K562 (cell line): ENCODE measurements at regions not wholly inside any gene's neighbourhood (a gene's known extent, or its start where the extent isn't known, plus 50 kb on each side); places are given as distances from the start of the nearest gene placed in this dataset.

Experiments
- ATAC-seq: fragments of 200-7000 bp; cut with Tn5 transposase; 3 replicates; pipeline ENCODE4 v1.9.1; 2020; ENCODE audit warnings: moderate library complexity
- BruUV-seq: library from RNA; stranded (reverse); fragments of 400-500 nt; replicated peaks from 2 replicates; lab custom pipeline; 2021; lab: Mats Ljungman, UMichigan
- CTCF ChIA-PET: fragments of 300-600 bp; formaldehyde crosslinking; extraction: SDS; loops from one replicate; lab custom pipeline; 2021; ENCODE audit warnings: low intra/inter-chr PET ratio; lab: Yijun Ruan, JAX
- POLR2A ChIA-PET: fragments of 300-600, 350-650 bp; sonication (Branson Sonifier 250); formaldehyde crosslinking; extraction: SDS; loops from one replicate; lab custom pipeline; 2021; ENCODE audit warnings: antibody characterized with exemption, inconsistent platforms; lab: Yijun Ruan, JAX
- DNase-seq, 4 experiments: peaks; one replicate each; pipeline versions ENCODE4 v3.0.0 to v3.0.0-alpha.2; 2011 to 2018; ENCODE audit warnings: low spot score in 3 of 4, mixed read lengths in 3 of 4; ENCODE audit errors: extremely low read depth in 1 of 4
- FAIRE-seq: peaks from 2 replicates; lab custom pipeline; 2011; peaks lifted over from hg19 to GRCh38; lab: Jason Lieb, UNC
- H2AFZ ChIP-seq: 2 replicates; pipeline ENCODE4 v1.6.0; 2011; ENCODE audit warnings: low read depth, low read length, control low read depth, inconsistent platforms
- H3K27ac ChIP-seq: fragments of 200-600 bp; 3 replicates; pipeline ENCODE4 v1.8.0; 2011; ENCODE audit warnings: low read depth, mild to moderate bottlenecking, control low read depth, inconsistent platforms, low read length, moderate library complexity, mixed read lengths; ENCODE audit errors: extremely low read depth
- H3K27me3 ChIP-seq, 2 experiments: fragments of 300-600 bp in 1 of 2; 2 replicates in 1 of 2; 3 replicates in 1 of 2; pipeline versions ENCODE4 v1.6.0 to v1.8.0; 2011; ENCODE audit warnings: inconsistent platforms in 2 of 2, low read length in 2 of 2, mild to moderate bottlenecking in 1 of 2, mixed read lengths in 1 of 2, moderate library complexity in 1 of 2; ENCODE audit not compliant: control insufficient read depth in 2 of 2, insufficient read depth in 2 of 2
- H3K36me3 ChIP-seq: fragments of 300-600 bp; 3 replicates; pipeline ENCODE4 v1.8.0; 2011; ENCODE audit warnings: mild to moderate bottlenecking, low read length, inconsistent platforms; ENCODE audit not compliant: control insufficient read depth, insufficient read depth
- H3K4me1 ChIP-seq, 2 experiments: fragments of 200-600 bp in 1 of 2; replicated peaks in 1 of 2; 2 replicates in 1 of 2; 3 replicates in 1 of 2; pipeline versions ENCODE4 v1.5.1 to v1.8.0; 2011; ENCODE audit warnings: inconsistent platforms in 2 of 2, low read length in 2 of 2, mild to moderate bottlenecking in 1 of 2, mixed read lengths in 1 of 2, moderate library complexity in 1 of 2; ENCODE audit not compliant: control insufficient read depth in 2 of 2, insufficient read depth in 2 of 2
- H3K4me2 ChIP-seq: 2 replicates; pipeline ENCODE4 v1.6.1; 2011; ENCODE audit warnings: low read length, control low read depth, inconsistent platforms, mixed read lengths; ENCODE audit not compliant: insufficient read depth
- H3K4me3 ChIP-seq: fragments of 200-600 bp; sonication (generic), shearing (Covaris generic); 2 replicates; pipeline ENCODE4 v1.5.1; 2016; ENCODE audit warnings: control low read depth, inconsistent platforms
- H3K79me2 ChIP-seq: fragments of 200-600 bp; 3 replicates; pipeline ENCODE4 v1.8.0; 2011; ENCODE audit warnings: low read length, inconsistent platforms; ENCODE audit not compliant: control insufficient read depth, insufficient read depth
- H3K9ac ChIP-seq, 2 experiments: 2 replicates each; pipeline versions ENCODE4 v1.6.0 to v1.6.1; 2011; ENCODE audit warnings: low read depth in 2 of 2, low read length in 2 of 2, control low read depth in 1 of 2, inconsistent platforms in 1 of 2, mild to moderate bottlenecking in 1 of 2, mixed read lengths in 1 of 2; ENCODE audit not compliant: insufficient read depth in 1 of 2
- H3K9me1 ChIP-seq: one replicate; pipeline ENCODE4 v1.6.0; 2011; ENCODE audit warnings: inconsistent platforms, mild to moderate bottlenecking, low read length, moderate library complexity; ENCODE audit not compliant: control insufficient read depth, insufficient read depth
- H3K9me3 ChIP-seq: replicated peaks from 2 replicates; pipeline ENCODE4 v1.5.1; 2011; ENCODE audit warnings: low read depth, low read length, inconsistent platforms; ENCODE audit not compliant: control insufficient read depth, insufficient read depth
- H4K20me1 ChIP-seq: replicated peaks from 2 replicates; pipeline ENCODE4 v1.6.1; 2011; ENCODE audit warnings: low read length, inconsistent platforms, mixed read lengths; ENCODE audit not compliant: control insufficient read depth, insufficient read depth
- BHLHE40 ChIP-seq: IDR thresholded peaks from 2 replicates; pipeline ENCODE4 v1.6.1; 2011; ENCODE audit warnings: low read length, improper control_type of control experiment
- CEBPB ChIP-seq: fragments of 450-650 bp; IDR thresholded peaks from 2 replicates; pipeline ENCODE4 v1.6.1; 2016; ENCODE audit warnings: missing genetic modification characterization, missing compliant biosample characterization
- MCM3 ChIP-seq: fragments of 450-650 bp; IDR thresholded peaks from 2 replicates; pipeline ENCODE4 v1.6.1; 2016
- NCOA1 ChIP-seq: fragments of 450-650 bp; IDR thresholded peaks from 2 replicates; pipeline ENCODE4 v1.6.1; 2016; ENCODE audit warnings: low read depth
- POLR3G ChIP-seq: IDR thresholded peaks from 2 replicates; pipeline ENCODE4 v1.6.1; 2011; ENCODE audit not compliant: insufficient read length, insufficient replicate concordance; ENCODE audit errors: extremely low read depth
- POU5F1 ChIP-seq: fragments of 150-350 bp; IDR thresholded peaks from 2 replicates; pipeline ENCODE4 v1.6.1; 2014; ENCODE audit warnings: borderline replicate concordance, low read length, low read depth, mild to moderate bottlenecking; ENCODE audit not compliant: partially characterized antibody
- SIN3A ChIP-seq, 2 experiments: fragments of 150-350 bp in 1 of 2; IDR thresholded peaks; 2 replicates each; pipeline ENCODE4 v1.6.1; 2011 to 2016; ENCODE audit warnings: borderline replicate concordance in 2 of 2, low read depth in 2 of 2, low read length in 2 of 2, mild to moderate bottlenecking in 2 of 2, moderate library complexity in 2 of 2; ENCODE audit not compliant: control insufficient read depth in 1 of 2
- SPI1 ChIP-seq: IDR thresholded peaks from 2 replicates; pipeline ENCODE4 v1.6.1; 2011; ENCODE audit warnings: low read depth, low read length, control low read depth, borderline replicate concordance
- TARDBP ChIP-seq: fragments of 450-650 bp; IDR thresholded peaks from 2 replicates; pipeline ENCODE4 v1.6.1; 2016
- ZNF551 ChIP-seq: fragments of 250-450 bp; sonication (Bioruptor Pico); IDR thresholded peaks from 2 replicates; pipeline ENCODE4 v1.5.0; 2021; ENCODE audit warnings: mild to moderate bottlenecking, moderate library complexity
- ZNF75A ChIP-seq: fragments of 450-650 bp; formaldehyde crosslinking; IDR thresholded peaks from 2 replicates; pipeline ENCODE4 v1.4.0; 2020; ENCODE audit warnings: mild to moderate bottlenecking
- WGBS: fragments of 100-300 bp; shearing (Covaris generic); methylation state at CpG from one replicate; pipeline ENCODE4 v1.1.6; 2016; ENCODE audit warnings: low coverage, mixed read lengths; ENCODE audit not compliant: insufficient coverage; ENCODE audit errors: missing lambda C conversion rate; 5-methylcytosine and 5-hydroxymethylcytosine counted together
- in situ Hi-C: fragments of 300-500 bp; cut with MboI; formaldehyde crosslinking; loops from 4 replicates; pipeline ENCODE4 v1.15.0; 2018; ENCODE audit warnings: inconsistent platforms, mixed read lengths
- intact Hi-C: fragments of 100-400 bp; cut with micrococcal nuclease; formaldehyde crosslinking; loops from 2 replicates; pipeline ENCODE4 v1.14.2; 2022
- TF ChIP-seq, protein P1 (sequence below): fragments of 450-650 bp; formaldehyde crosslinking; IDR thresholded peaks from 2 replicates; pipeline ENCODE4 v1.4.0; 2022; ENCODE audit warnings: missing genetic modification characterization
- TF ChIP-seq, protein P2 (sequence below), 3 experiments: IDR thresholded peaks in 2 of 3; conservative IDR thresholded peaks in 1 of 3; 2 replicates each; pipeline ENCODE4 v1.5.1; 2011 to 2012; ENCODE audit warnings: low read length in 3 of 3, mild to moderate bottlenecking in 3 of 3, control low read depth in 2 of 3, improper control_type of control experiment in 1 of 3, inconsistent platforms in 1 of 3, low read depth in 1 of 3, mixed read lengths in 1 of 3, moderate library complexity in 1 of 3; ENCODE audit not compliant: insufficient read depth in 2 of 3

DNA sequence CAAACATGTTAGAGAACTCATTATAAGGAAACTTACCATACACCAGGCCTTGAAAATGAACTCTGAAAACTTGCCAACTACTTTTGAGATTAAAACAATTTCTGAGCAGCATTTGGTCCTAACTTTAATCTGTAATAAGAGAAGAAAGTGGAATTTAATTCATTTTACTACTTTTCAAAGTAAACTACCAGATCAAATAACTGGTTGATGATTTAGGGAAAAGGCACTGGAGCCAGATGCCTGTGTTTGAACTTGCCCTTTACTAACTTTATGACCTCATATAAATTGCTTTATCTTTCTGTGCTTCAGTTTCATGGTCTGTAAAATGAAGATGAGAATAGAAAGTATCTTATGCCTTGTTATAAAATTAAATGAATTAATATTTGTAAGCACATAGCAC, 159.9 kb upstream of the PCDH18 start:
- no peak for TF ChIP-seq BHLHE40
- no peak for TF ChIP-seq MCM3
- no peak for TF ChIP-seq ZNF75A (CRISPR knock-in tag)
- TF ChIP-seq, protein P1, sequence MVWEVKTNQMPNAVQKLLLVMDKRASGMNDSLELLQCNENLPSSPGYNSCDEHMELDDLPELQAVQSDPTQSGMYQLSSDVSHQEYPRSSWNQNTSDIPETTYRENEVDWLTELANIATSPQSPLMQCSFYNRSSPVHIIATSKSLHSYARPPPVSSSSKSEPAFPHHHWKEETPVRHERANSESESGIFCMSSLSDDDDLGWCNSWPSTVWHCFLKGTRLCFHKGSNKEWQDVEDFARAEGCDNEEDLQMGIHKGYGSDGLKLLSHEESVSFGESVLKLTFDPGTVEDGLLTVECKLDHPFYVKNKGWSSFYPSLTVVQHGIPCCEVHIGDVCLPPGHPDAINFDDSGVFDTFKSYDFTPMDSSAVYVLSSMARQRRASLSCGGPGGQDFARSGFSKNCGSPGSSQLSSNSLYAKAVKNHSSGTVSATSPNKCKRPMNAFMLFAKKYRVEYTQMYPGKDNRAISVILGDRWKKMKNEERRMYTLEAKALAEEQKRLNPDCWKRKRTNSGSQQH (CRISPR knock-in tag): no peak
- ChIA-PET POLR2A (no interaction called here), CTCF (no interaction called here)
- intact Hi-C loops (no loop called here), in situ Hi-C loops (no loop called here)
- ATAC-seq: no peak
- FAIRE-seq: no peak
- H3K27ac ChIP-seq: no peak overlapping the region
- no peak for DNase-seq
- H4K20me1 ChIP-seq: no peaks in the 10 kb centered on the region
- H3K9me1 ChIP-seq: no peaks in the 10 kb centered on the region
- H3K4me3 ChIP-seq: no peak overlapping the region
- H3K4me1 ChIP-seq: no peaks in the 10 kb centered on the region
- H3K9me3 ChIP-seq: no peaks in the 10 kb centered on the region
- H3K9ac ChIP-seq: no peak overlapping the region
- no peak overlapping the region for H3K4me2 ChIP-seq
- H3K27me3 ChIP-seq: no peaks in the 10 kb centered on the region
- no TSS peak for BruUV-seq
- H3K36me3 ChIP-seq: no peaks in the 10 kb centered on the region
- no peaks in the 10 kb centered on the region for H3K79me2 ChIP-seq
- H2AFZ ChIP-seq: no peak overlapping the region

DNA sequence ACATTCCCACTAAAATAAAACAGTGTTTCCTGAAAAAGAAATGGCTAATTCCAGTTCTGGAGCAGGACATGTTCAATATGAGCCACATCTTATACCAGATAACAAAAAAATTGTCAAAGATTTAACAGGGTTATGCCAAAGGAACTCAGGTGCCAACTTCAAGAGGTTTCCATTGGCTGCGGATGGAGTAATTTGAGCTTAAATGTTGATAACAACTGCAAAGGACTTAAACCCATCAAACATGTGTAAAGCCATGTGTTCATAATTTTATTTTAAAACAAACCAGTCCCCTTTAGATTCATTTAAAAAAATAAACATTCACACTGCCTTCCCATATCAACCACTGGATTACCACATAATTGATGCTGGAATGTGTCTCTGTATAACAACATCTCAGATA, 156.4 kb upstream of the PCDH18 start:
- in situ Hi-C loops: no loop called here
- no peak overlapping the region for H3K9ac ChIP-seq
- TF ChIP-seq NCOA1 (no peak), SPI1 (no peak), CEBPB (tag) (no peak), ZNF551 (CRISPR knock-in tag) (no peak), TARDBP (no peak), SIN3A (IDR thresholded peaks at IDR 0.05; ENCODE audit: borderline replicate concordance in 2 of 2, control insufficient read depth in 1 of 2, low read depth in 2 of 2, low read length in 2 of 2) (no peak), POLR3G (no peak), POU5F1 (no peak)
- TF ChIP-seq, protein P2, sequence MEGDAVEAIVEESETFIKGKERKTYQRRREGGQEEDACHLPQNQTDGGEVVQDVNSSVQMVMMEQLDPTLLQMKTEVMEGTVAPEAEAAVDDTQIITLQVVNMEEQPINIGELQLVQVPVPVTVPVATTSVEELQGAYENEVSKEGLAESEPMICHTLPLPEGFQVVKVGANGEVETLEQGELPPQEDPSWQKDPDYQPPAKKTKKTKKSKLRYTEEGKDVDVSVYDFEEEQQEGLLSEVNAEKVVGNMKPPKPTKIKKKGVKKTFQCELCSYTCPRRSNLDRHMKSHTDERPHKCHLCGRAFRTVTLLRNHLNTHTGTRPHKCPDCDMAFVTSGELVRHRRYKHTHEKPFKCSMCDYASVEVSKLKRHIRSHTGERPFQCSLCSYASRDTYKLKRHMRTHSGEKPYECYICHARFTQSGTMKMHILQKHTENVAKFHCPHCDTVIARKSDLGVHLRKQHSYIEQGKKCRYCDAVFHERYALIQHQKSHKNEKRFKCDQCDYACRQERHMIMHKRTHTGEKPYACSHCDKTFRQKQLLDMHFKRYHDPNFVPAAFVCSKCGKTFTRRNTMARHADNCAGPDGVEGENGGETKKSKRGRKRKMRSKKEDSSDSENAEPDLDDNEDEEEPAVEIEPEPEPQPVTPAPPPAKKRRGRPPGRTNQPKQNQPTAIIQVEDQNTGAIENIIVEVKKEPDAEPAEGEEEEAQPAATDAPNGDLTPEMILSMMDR (IDR thresholded peaks at IDR 0.05 in 2 of 3, conservative IDR thresholded peaks at IDR 0.05 in 1 of 3; ENCODE audit: insufficient read depth in 2 of 3, low read depth in 1 of 3, low read length in 3 of 3): no peak
- TF ChIP-seq, all 486 proteins: peak for 0
- no peaks in the 10 kb centered on the region for H4K20me1 ChIP-seq
- BruUV-seq: no TSS peak
- H2AFZ ChIP-seq: no peak overlapping the region
- ChIA-PET POLR2A (no interaction called here), CTCF (no interaction called here)
- intact Hi-C loops: no loop called here
- H3K27me3 ChIP-seq: no peaks in the 10 kb centered on the region
- WGBS: 50% methylated on average over 1 of the region's 1 CpG
- no peaks in the 10 kb centered on the region for H3K79me2 ChIP-seq
- no peak overlapping the region for H3K27ac ChIP-seq
- H3K4me1 ChIP-seq: no peaks in the 10 kb centered on the region
- no peaks in the 10 kb centered on the region for H3K9me1 ChIP-seq
- no peak overlapping the region for H3K4me3 ChIP-seq
- no peak for FAIRE-seq
- no peak for ATAC-seq
- H3K36me3 ChIP-seq: no peaks in the 10 kb centered on the region
- no peaks in the 10 kb centered on the region; the same call in none of the 2 replicates for H3K9me3 ChIP-seq
- H3K4me2 ChIP-seq: no peak overlapping the region
- DNase-seq: no peak
